GM18505 (cell line): ENCODE measurements at regions not wholly inside any gene's neighbourhood (a gene's known extent, or its start where the extent isn't known, plus 50 kb on each side); places are given as distances from the start of the nearest gene placed in this dataset.

Experiments used
- ATAC-seq: cut with Tn5 transposase; IDR thresholded peaks from one replicate; pipeline ENCODE4 v1.9.1; 2021; ENCODE audit not compliant: unreplicated experiment
- POLR2A ChIP-seq: IDR thresholded peaks from 4 replicates; pipeline ENCODE4 v1.6.1; 2011; ENCODE audit warnings: borderline replicate concordance; ENCODE audit not compliant: insufficient read depth, insufficient read length; ENCODE audit errors: extremely low read depth

GRCh38 chr6:159494586-159494972 is 198.5 kb downstream of the SOD2 start:
- no peak for ATAC-seq

DNA sequence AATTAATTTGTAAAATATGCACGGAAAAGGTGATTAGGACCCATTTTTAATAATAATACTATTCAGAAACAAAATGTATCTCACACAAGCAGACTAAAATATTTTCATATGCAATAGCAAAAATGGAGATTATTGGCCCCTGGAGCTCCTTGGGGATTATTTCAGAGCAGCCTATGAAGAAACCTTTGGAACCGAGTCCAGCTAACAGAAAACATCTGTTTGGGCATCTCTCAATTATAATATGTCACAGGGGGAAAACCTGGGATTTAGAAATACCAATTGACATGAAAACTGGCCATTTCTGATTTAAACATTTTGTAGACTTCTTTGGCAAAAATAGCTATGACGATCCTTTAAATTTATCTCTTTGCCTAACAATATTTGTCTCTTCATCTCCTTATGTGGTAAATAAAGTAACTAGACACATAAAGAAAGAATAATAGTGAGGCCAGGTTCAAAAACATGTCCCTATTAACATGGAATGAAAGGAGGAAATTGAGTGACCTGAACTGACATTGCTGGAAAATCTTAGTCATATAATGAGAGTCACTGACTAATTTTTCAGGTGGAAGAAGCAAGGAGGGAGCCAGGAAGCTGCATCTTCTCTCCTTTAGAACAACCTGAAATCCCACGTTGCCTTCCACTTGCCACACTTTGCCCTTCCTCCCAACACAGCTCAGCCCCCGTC is 199.0 kb downstream of the SOD2 start:
- no peak for ATAC-seq
- no peak for TF ChIP-seq POLR2A

More at GRCh38 chr6:159494586-159494972, 198.5 kb downstream of the SOD2 start:
- no peak for TF ChIP-seq POLR2A

- no peak for TF ChIP-seq POLR2A
- no peak for ATAC-seq
Measured at GRCh38 chr6:159493231-159493897, 199.7 kb downstream of the SOD2 start.

- no peak for TF ChIP-seq POLR2A
Measured at GRCh38 chr6:159490298-159490937, 202.6 kb downstream of the SOD2 start.

GRCh38 chr6:159487636-159488035 is 205.4 kb downstream of the SOD2 start:
- ATAC-seq = no peak
- TF ChIP-seq POLR2A = no peak

More at GRCh38 chr6:159490298-159490937, 202.6 kb downstream of the SOD2 start:
- no peak for ATAC-seq

DNA sequence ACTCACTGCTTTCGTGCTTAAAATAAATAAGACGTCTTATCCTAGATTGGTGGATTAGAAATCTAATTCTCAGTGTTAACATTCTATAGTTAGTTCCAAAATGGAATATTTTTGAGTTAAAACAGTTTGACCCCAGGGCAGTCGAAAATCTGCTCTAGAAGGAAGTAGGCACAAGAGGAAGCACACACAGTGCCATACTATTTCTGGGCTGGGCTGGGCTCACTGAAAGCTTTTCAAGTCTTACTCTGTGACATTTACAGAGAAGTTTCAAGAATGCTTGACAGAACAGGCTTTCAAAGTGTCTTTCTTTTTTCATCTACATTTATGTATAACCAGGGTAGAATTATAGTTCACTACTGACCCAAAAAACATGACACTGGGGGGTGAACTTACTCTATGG is 209.8 kb downstream of the SOD2 start:
- no peak for ATAC-seq

DNA sequence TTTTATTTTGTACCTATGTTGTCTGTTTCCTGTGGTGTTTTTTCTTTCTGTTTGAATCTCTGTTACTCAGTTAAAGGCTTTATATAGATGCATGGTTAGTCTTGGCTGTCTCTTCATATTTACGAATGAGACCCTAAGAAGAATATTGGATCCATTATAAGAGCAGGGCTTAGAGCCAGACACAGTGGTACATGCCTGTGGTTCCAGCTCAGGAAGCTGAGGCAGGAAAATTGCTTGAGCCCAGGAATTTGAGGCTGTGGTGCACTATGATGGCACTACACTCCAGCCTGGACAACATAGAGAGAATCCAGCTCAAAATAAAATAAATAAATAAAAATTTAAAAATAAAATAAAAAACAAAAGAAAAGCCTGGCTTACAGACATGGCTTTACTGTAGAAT is 211.1 kb downstream of the SOD2 start:
- no peak for TF ChIP-seq POLR2A
- ATAC-seq = no peak

More for the DNA sequence above, 209.8 kb downstream of the SOD2 start:
- TF ChIP-seq POLR2A = no peak

GRCh38 chr6:159480471-159480870 is 212.6 kb downstream of the SOD2 start:
- TF ChIP-seq POLR2A = no peak
- ATAC-seq = no peak

- no peak for ATAC-seq
Measured at GRCh38 chr6:159479146-159479545, 213.9 kb downstream of the SOD2 start.

DNA sequence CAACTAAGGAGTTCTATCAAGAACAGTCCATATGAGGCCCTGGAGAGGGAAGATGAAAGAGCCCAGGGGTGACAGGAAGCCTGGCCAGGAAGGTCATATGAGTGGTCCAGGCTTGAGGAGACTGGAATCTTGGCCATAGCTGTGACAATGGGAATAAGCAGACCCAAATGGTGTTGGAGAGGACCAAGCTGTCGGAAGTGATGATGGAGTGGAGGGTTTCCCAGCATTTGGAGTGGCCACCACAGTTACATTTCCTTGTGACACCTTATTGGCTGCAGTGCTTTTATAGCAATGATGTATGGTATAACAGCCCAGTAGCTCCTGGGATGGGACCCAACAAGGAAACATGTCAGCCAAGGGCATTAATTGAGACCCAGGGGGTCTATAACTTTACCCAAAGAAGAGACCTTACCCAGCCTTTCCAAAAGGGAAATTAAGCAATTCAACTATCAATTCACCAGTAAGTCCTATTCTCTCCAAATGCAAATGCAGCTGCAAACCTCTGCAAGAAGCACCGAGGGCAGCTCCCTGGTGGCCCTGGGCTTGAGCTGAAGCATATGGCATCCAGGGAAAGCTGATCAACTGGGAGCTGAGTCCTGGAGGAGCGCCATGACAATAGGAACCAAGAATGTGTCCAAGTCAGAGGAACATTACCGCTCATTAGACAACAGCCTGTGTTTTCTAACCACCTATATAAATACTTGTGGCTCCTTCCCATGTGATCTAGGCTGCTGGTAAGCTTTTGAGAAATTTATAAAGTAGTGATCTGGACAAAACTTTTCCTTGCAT is 219.4 kb downstream of the SOD2 start:
- ATAC-seq = no peak

More at GRCh38 chr6:159479146-159479545, 213.9 kb downstream of the SOD2 start:
- TF ChIP-seq POLR2A = no peak

GRCh38 chr6:159470397-159470796 is 222.6 kb downstream of the SOD2 start:
- no peak for TF ChIP-seq POLR2A
- ATAC-seq = no peak

More for the DNA sequence above, 219.4 kb downstream of the SOD2 start:
- no peak for TF ChIP-seq POLR2A

DNA sequence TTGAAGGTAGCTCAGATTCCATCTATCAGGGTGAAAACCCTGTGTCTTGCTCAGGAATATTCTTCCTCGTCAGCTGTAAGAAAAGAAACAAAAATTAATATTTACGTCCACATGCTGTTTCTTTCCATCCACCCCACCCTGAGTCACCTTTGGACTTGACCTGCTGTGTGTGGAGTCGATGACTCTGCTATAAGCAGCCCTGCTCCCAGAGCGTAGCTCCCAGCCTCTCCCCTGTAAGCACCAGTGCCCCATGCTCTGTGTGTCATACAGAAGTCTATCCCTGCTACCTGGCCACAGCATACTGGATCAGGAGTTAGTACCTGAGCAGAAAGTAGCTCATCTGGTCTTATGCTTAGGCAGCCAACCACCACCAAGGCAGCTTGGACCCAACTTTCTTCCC is 223.6 kb downstream of the SOD2 start:
- TF ChIP-seq POLR2A = no peak
- ATAC-seq = no peak

DNA sequence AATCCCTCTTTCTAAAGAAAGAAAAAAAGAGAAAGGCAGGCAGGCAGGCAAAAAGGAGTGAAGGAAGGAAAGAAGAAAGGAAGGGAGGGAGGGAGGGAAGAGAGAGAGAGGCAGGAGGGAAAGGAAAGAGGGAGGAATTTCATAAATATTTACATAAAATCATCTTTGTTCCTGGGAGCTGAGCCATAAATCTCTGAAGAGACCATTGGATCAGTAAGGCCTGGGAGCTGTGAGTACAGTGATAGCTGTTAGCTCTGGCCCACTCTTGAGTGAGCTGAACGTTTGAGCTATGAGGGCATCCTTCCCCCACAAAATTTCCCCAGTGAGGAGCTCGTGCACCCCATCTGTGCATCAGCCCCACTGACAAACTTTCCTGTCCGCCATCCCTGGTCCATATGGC is 224.0 kb downstream of the SOD2 start:
- ATAC-seq = no peak
- TF ChIP-seq POLR2A = no peak

- ATAC-seq = peak; percentile 73
- no peak for TF ChIP-seq POLR2A
Measured at GRCh38 chr6:159467473-159468041, 225.5 kb downstream of the SOD2 start.

DNA sequence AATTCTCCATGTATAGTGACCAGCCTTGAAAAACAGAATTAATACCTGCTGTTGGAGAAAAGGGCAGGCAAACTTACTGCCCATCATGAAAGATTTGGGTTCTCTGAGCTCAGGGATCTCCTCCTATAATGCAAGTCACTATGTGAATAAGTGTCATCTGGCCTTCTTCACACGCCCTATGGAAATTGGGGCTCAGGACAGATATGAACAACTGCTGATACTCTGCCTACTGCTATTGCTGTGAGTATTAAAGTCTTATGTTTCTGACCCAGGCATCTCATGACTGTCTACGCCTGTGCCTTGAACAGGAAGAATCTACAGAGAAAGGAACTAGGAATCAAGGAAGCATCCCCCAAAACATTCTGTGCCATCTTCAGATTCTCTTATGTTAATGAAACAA is 226.1 kb downstream of the SOD2 start:
- no peak for ATAC-seq
- no peak for TF ChIP-seq POLR2A
